ENCODE measurements at regions not wholly inside any gene's neighbourhood (a gene's known extent, or its start where the extent isn't known, plus 50 kb on each side); places are given as distances from the start of the nearest gene placed in this dataset.
A peak's percentile ranks its signal among the peaks of the same experiment; 100 is the strongest.
"Not testable (repeated sequence)": the region's sequence is repeated elsewhere in the genome, so short reads cannot be mapped to it uniquely, and the experiment has no call there.

DNA sequence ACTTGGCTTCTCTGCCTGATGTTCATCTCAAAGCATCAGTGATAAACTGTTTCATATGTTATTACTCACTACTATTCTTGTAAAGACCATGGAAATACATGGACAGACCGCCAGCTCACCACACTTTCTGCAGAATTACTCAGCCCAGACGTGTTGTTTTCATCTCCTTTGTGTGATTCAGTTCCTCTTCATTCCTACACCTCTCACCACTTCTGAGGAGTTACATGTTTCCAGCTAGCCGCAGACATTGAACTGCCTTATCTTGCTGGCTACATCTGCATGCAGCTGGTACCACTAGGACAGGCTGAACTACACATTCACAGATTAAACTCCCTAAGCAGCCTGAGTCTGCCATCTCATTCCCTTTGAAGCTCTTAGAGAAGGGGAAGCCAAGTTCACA is 443.2 kb upstream of the FGF16 start:
- DNase-seq, result peak; percentile 25 to 32

GRCh38 chrX:77009691-77010090 is 437.5 kb upstream of the FGF16 start:
- no peak for DNase-seq

- no peak for DNase-seq
Observed at GRCh38 chrX:77014377-77015372, 432.5 kb upstream of the FGF16 start.

DNA sequence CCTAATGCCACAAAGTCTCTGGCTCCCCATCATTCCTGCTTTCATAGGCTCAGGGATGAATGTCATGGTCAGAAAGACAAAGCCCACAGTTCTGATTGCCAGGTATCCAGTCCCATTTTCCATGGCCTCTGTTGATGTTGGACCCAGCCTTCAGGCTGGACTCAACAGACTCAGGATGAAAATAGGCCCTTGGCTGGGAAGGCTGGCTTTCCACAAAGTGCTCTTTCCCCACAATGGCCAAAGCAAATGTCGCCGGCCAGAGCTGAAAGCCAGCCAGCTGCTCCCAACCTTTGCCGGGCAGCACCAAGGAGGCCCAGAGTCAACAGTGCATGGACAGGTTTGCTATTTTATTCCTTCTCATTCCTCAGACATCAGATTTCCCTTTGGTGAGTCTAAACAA is 430.1 kb upstream of the FGF16 start:
- no peak for DNase-seq

- not testable (repeated sequence) for DNase-seq
Observed at GRCh38 chrX:77046180-77046810, 400.9 kb upstream of the FGF16 start.

- no peak for DNase-seq
Observed at GRCh38 chrX:77060572-77060971, 386.6 kb upstream of the FGF16 start.

DNA sequence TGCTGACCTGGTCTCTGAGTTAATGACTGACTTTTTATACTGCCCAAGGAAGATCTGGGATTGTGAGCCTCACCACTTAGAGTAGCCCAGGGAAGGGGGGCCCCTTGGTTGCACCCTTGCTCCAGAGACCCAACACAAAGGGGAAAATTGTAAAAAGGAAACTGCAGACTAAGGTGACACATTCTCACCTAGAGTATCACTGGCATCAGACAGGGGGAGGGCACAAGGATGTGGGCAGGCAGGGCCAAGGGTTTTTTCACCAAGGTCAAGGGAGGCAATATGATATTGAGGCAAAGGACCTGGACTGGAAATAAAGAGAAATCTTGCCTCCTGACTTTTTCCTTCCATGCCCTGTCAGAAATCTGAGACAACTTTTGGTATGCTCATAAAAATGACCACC is 386.2 kb upstream of the FGF16 start:
- no peak for DNase-seq

GRCh38 chrX:77061545-77061944 is 385.6 kb upstream of the FGF16 start:
- no peak for DNase-seq

DNA sequence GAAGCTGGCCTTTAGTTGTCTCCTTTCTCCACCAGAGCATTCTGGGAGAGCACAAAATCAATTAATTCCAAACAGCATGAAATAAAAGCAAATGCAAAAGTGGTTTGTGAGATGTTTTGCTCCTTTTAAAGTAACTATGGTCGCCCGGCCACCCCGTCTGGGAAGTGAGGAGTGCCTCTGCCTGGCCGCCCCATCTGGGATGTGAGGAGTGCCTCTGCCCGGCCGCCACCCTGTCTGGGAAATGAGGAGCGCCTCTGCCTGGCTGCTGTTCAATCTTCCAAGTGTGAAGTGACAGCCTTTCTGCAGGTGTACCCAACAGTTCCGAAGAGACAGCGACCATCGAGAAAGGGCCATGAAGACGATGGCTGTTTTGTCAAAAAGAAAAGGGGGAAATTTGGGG is 381.3 kb upstream of the FGF16 start:
- no peak for DNase-seq

DNA sequence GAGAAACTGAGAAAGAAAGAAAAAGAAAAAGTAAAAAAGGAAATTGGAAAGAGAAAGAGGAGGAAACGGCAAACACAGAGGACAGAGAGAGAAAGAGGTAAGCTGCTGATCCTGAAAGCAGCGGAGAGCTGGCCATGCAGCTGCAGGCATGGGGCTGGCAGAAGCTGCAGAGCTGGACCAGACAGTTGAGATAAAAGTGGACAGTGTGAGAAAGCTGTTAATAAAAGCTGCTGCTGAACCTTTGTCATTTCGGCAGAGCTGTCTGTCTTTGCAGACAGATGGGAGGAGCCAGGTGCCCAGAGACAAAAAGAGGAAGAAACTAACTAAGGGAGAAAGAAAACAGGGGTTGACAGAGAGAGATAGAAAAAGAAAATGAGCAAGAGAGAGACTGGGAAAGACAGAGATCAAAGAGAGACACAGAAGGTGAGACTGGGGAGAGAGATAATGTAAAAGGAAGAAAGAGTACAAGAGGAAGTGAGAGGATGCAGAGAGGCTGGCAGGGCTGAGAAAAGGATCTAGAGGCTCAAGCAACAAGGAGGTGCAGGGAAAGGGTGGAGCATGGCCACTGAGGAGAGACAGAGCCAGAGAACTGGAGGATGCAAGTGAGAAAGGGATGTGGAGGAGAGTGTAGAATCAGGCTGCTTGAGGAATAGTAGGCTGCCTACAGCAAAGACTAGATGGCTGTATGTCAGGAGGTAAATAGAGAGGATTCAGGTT is 376.8 kb upstream of the FGF16 start:
- no peak for DNase-seq

DNA sequence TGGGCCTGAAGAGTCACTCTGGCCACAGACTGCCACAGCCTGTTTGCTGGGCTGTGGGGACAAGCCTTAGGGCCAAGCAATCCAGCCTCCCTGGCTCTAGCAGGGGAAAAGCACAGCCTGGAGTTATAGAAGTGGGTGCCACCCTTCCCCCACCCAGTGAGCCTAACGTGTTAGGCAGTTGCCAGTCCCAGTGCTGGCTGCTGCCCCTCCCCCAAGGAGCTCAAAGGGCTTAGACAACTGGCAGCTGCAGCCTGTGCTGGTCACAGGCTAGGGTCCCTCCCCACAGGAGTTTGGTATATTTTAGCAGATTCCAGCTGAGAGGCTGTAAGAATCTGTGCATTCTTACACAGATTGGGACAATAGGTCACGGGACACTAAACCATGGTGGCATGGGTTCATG is 370.3 kb upstream of the FGF16 start:
- no peak for DNase-seq

DNA sequence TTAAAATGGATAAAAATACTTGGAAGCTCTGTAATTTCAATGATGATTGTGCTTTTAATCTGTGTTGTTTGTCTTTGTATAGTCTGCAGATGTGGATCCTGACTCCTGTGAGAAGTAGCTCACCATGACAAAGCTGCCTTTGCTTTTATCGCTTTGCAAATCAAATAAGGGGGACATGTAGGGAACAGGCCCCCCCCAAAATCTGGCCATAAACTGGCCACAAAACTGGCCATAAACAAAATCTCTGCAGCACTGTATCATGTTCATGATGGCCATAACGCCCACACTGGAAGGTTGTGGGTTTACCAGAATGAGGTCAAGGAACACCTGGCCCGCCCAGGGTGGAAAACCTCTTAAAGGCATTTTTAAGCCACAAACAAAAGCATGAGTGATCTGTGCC is 366.0 kb upstream of the FGF16 start:
- DNase-seq, result not testable (repeated sequence)

GRCh38 chrX:77085372-77085771 is 361.8 kb upstream of the FGF16 start:
- DNase-seq, result no peak

- no peak for DNase-seq
Observed at GRCh38 chrX:77087529-77088169, 359.5 kb upstream of the FGF16 start.

GRCh38 chrX:77088233-77088632 is 359.0 kb upstream of the FGF16 start:
- no peak for DNase-seq

GRCh38 chrX:77114501-77114900 is 332.7 kb upstream of the FGF16 start:
- no peak for DNase-seq

- DNase-seq, result no peak
Observed at GRCh38 chrX:77118686-77119085, 328.5 kb upstream of the FGF16 start.

- no peak for DNase-seq
Observed at GRCh38 chrX:77119706-77120105, 327.5 kb upstream of the FGF16 start.

DNA sequence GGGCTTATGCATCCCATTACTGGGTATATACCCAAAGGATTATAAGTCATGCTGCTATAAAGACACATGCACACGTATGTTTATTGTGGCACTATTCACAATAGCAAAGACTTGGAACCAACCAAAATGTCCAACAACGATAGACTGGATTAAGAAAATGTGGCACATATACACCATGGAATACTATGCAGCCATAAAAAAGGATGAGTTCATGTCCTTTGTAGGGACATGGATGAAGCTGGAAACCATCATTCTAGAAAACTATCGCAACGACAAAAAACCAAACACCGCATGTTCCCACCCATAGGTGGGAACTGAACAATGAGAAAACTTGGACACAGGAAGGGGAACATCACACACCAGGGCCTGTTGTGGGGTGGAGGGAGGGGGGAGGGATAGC is 323.3 kb upstream of the FGF16 start:
- not testable (repeated sequence) for DNase-seq

- DNase-seq, result not testable (repeated sequence)
Observed at GRCh38 chrX:77127571-77127970, 319.6 kb upstream of the FGF16 start.

- DNase-seq, result no peak
Observed at GRCh38 chrX:77143907-77144306, 303.3 kb upstream of the FGF16 start.

- DNase-seq, result peak; percentile 17 to 29
Observed at GRCh38 chrX:77160301-77160700, 286.9 kb upstream of the FGF16 start.

GRCh38 chrX:77162777-77163176 is 284.4 kb upstream of the FGF16 start:
- no peak for DNase-seq
